Effector CD4-positive, alpha-beta T cell (primary cell): ENCODE measurements at regions not wholly inside any gene's neighbourhood (a gene's known extent, or its start where the extent isn't known, plus 50 kb on each side); places are given as distances from the start of the nearest gene placed in this dataset.

Experiments
- DNase-seq: peaks from one replicate; pipeline ENCODE4 v3.0.0-alpha.2; 2020

GRCh38 chr5:158393457-158393856 is 534.5 kb upstream of the CLINT1 start:
- DNase-seq: no peak

GRCh38 chr5:158392753-158393152 is 533.8 kb upstream of the CLINT1 start:
- no peak for DNase-seq

GRCh38 chr5:158390577-158390976 is 531.6 kb upstream of the CLINT1 start:
- no peak for DNase-seq

- no peak for DNase-seq
These were observed 530.8 kb upstream of the CLINT1 start for GRCh38 chr5:158389786-158390185.

- no peak for DNase-seq
These were observed 529.1 kb upstream of the CLINT1 start for GRCh38 chr5:158388021-158388420.

GRCh38 chr5:158387499-158387898 is 528.6 kb upstream of the CLINT1 start:
- DNase-seq: no peak

- no peak for DNase-seq
These were observed 527.0 kb upstream of the CLINT1 start for GRCh38 chr5:158385982-158386381.

GRCh38 chr5:158384535-158385481 is 525.9 kb upstream of the CLINT1 start:
- no peak for DNase-seq

GRCh38 chr5:158383486-158383885 is 524.5 kb upstream of the CLINT1 start:
- no peak for DNase-seq

- DNase-seq: no peak
These were observed 523.5 kb upstream of the CLINT1 start for GRCh38 chr5:158382473-158382872.

GRCh38 chr5:158381614-158382160 is 522.7 kb upstream of the CLINT1 start:
- no peak for DNase-seq

GRCh38 chr5:158380661-158381060 is 521.7 kb upstream of the CLINT1 start:
- DNase-seq: no peak

GRCh38 chr5:158378931-158379330 is 520.0 kb upstream of the CLINT1 start:
- no peak for DNase-seq

- no peak for DNase-seq
These were observed 517.7 kb upstream of the CLINT1 start for GRCh38 chr5:158376679-158377078.

GRCh38 chr5:158375531-158375930 is 516.6 kb upstream of the CLINT1 start:
- DNase-seq: no peak

GRCh38 chr5:158373608-158374395 is 514.9 kb upstream of the CLINT1 start:
- DNase-seq: no peak

GRCh38 chr5:158369241-158369640 is 510.3 kb upstream of the CLINT1 start:
- no peak for DNase-seq

GRCh38 chr5:158368686-158369085 is 509.7 kb upstream of the CLINT1 start:
- DNase-seq: no peak

- no peak for DNase-seq
These were observed 505.4 kb upstream of the CLINT1 start for GRCh38 chr5:158364367-158364766.

- no peak for DNase-seq
These were observed 496.0 kb upstream of the CLINT1 start for GRCh38 chr5:158354958-158355357.

- DNase-seq: no peak
These were observed 492.7 kb upstream of the CLINT1 start for GRCh38 chr5:158351485-158352125.

GRCh38 chr5:158349987-158350386 is 491.0 kb upstream of the CLINT1 start:
- no peak for DNase-seq

- DNase-seq: no peak
These were observed 485.4 kb upstream of the CLINT1 start for GRCh38 chr5:158344376-158344775.
